Karpas-422 (cell line): ENCODE measurements at regions not wholly inside any gene's neighbourhood (a gene's known extent, or its start where the extent isn't known, plus 50 kb on each side); places are given as distances from the start of the nearest gene placed in this dataset.

Experiments used
- DNase-seq: peaks from one replicate; pipeline ENCODE4 v3.0.0-alpha.2; 2015
- H2AFZ ChIP-seq: fragments of 200-600 bp; sonication (generic); 2 replicates; pipeline ENCODE4 v1.6.1; 2014; ENCODE audit warnings: antibody characterized with exemption, low read length, mixed read lengths
- H3K27ac ChIP-seq: fragments of 200-600 bp; sonication (generic); 2 replicates; pipeline ENCODE4 v1.5.1; 2014; ENCODE audit warnings: mild to moderate bottlenecking, low read length, moderate library complexity
- H3K27me3 ChIP-seq: fragments of 200-600 bp; sonication (generic); 2 replicates; pipeline ENCODE4 v1.6.1; 2014; ENCODE audit warnings: low read length, mixed read lengths
- H3K36me3 ChIP-seq: fragments of 200-600 bp; sonication (generic); 2 replicates; pipeline ENCODE4 v1.6.1; 2014; ENCODE audit warnings: low read length, mixed read lengths; ENCODE audit not compliant: insufficient read depth
- H3K4me1 ChIP-seq: fragments of 200-600 bp; sonication (generic); 2 replicates; pipeline ENCODE4 v1.6.1; 2014; ENCODE audit warnings: mild to moderate bottlenecking, low read length, mixed read lengths
- H3K4me2 ChIP-seq: fragments of 200-600 bp; sonication (generic); 2 replicates; pipeline ENCODE4 v1.6.1; 2014; ENCODE audit warnings: low read length, low read depth, mild to moderate bottlenecking; ENCODE audit not compliant: poor library complexity, severe bottlenecking
- H3K4me3 ChIP-seq: fragments of 200-600 bp; sonication (generic); 2 replicates; pipeline ENCODE4 v1.5.1; 2014; ENCODE audit warnings: mild to moderate bottlenecking, antibody characterized with exemption, low read length, mixed read lengths
- H3K79me2 ChIP-seq: fragments of 200-600 bp; sonication (generic); 2 replicates; pipeline ENCODE4 v1.6.1; 2014; ENCODE audit warnings: mild to moderate bottlenecking, low read length, mixed read lengths
- H3K9ac ChIP-seq: fragments of 200-600 bp; sonication (generic); 2 replicates; pipeline ENCODE4 v1.6.0; 2014; ENCODE audit warnings: low read length
- H3K9me2 ChIP-seq: fragments of 200-600 bp; sonication (generic), shearing (Covaris generic); replicated peaks from 2 replicates; pipeline ENCODE4 v1.6.0; 2014; ENCODE audit warnings: mild to moderate bottlenecking, low read length, moderate library complexity; ENCODE audit not compliant: insufficient read depth
- H3K9me3 ChIP-seq: fragments of 300-700, 200-600 bp; sonication (generic); 2 replicates; pipeline ENCODE4 v1.6.1; 2014; ENCODE audit warnings: low read length, mixed read lengths
- H4K20me1 ChIP-seq: fragments of 200-600 bp; sonication (generic); 2 replicates; pipeline ENCODE4 v1.6.1; 2014; ENCODE audit warnings: mild to moderate bottlenecking, antibody characterized with exemption, low read length, low read depth; ENCODE audit not compliant: insufficient read depth

GRCh38 chr5:17379100-17379951 is 118.7 kb upstream of the TAF11L2 start:
- H3K4me2 ChIP-seq = no peak overlapping the region

GRCh38 chr5:17381932-17382331 is 116.1 kb upstream of the TAF11L2 start:
- no peaks in the 10 kb centered on the region for H3K79me2 ChIP-seq
- no peak overlapping the region for H3K4me2 ChIP-seq
- H3K4me1 ChIP-seq = peaks cover 2% of the 10 kb centered on the region; the same call in 1 of the 2 replicates
- H3K9ac ChIP-seq = no peak overlapping the region
- H3K36me3 ChIP-seq = no peaks in the 10 kb centered on the region
- H2AFZ ChIP-seq = no peak overlapping the region
- H3K9me2 ChIP-seq = no peaks in the 10 kb centered on the region
- no peak overlapping the region for H3K4me3 ChIP-seq
- no peak for DNase-seq
- H4K20me1 ChIP-seq = no peaks in the 10 kb centered on the region
- H3K27ac ChIP-seq = no peak overlapping the region
- no peaks in the 10 kb centered on the region for H3K27me3 ChIP-seq
- no peaks in the 10 kb centered on the region for H3K9me3 ChIP-seq

More at GRCh38 chr5:17379100-17379951, 118.7 kb upstream of the TAF11L2 start:
- Histone ChIP-seq H4K20me1 (no peaks in the 10 kb centered on the region), H3K9me3 (no peaks in the 10 kb centered on the region), H3K27me3 (no peaks in the 10 kb centered on the region), H3K9me2 (no peaks in the 10 kb centered on the region), H3K4me1 (peaks cover 10% of the 10 kb centered on the region), H3K79me2 (no peaks in the 10 kb centered on the region), H3K27ac (no peak overlapping the region), H2AFZ (no peak overlapping the region), H3K36me3 (no peaks in the 10 kb centered on the region), H3K4me3 (no peak overlapping the region), H3K9ac (no peak overlapping the region)
- no peak for DNase-seq

- H2AFZ ChIP-seq = no peak overlapping the region
- H3K27me3 ChIP-seq = no peaks in the 10 kb centered on the region
- no peak overlapping the region for H3K4me2 ChIP-seq
- no peaks in the 10 kb centered on the region for H3K36me3 ChIP-seq
- no peaks in the 10 kb centered on the region for H3K9me3 ChIP-seq
- no peaks in the 10 kb centered on the region for H4K20me1 ChIP-seq
- no peak for DNase-seq
- H3K79me2 ChIP-seq = no peaks in the 10 kb centered on the region
- peaks cover 2% of the 10 kb centered on the region; the same call in 1 of the 2 replicates for H3K4me1 ChIP-seq
- no peak overlapping the region for H3K27ac ChIP-seq
- no peak overlapping the region for H3K9ac ChIP-seq
- no peaks in the 10 kb centered on the region for H3K9me2 ChIP-seq
- no peak overlapping the region for H3K4me3 ChIP-seq
Observed at GRCh38 chr5:17383526-17383925, 114.5 kb upstream of the TAF11L2 start.

- Histone ChIP-seq H3K36me3 (no peaks in the 10 kb centered on the region), H3K27me3 (no peaks in the 10 kb centered on the region), H3K4me2 (no peak overlapping the region), H3K9me3 (no peaks in the 10 kb centered on the region), H3K79me2 (no peaks in the 10 kb centered on the region), H3K27ac (no peak overlapping the region), H2AFZ (no peak overlapping the region), H3K9ac (no peak overlapping the region), H3K9me2 (no peaks in the 10 kb centered on the region), H4K20me1 (no peaks in the 10 kb centered on the region), H3K4me3 (no peak overlapping the region), H3K4me1 (peaks cover 2% of the 10 kb centered on the region; the same call in 1 of the 2 replicates)
- no peak for DNase-seq
Observed at GRCh38 chr5:17384181-17384580, 113.8 kb upstream of the TAF11L2 start.

- H3K79me2 ChIP-seq = no peaks in the 10 kb centered on the region
- DNase-seq = no peak
- no peaks in the 10 kb centered on the region for H3K36me3 ChIP-seq
- no peaks in the 10 kb centered on the region for H3K4me1 ChIP-seq
- H3K27ac ChIP-seq = no peak overlapping the region
- no peaks in the 10 kb centered on the region for H3K9me3 ChIP-seq
- H3K4me3 ChIP-seq = no peak overlapping the region
- no peak overlapping the region for H3K9ac ChIP-seq
- no peaks in the 10 kb centered on the region for H3K9me2 ChIP-seq
- no peaks in the 10 kb centered on the region for H4K20me1 ChIP-seq
- no peak overlapping the region for H3K4me2 ChIP-seq
- no peaks in the 10 kb centered on the region for H3K27me3 ChIP-seq
- H2AFZ ChIP-seq = no peak overlapping the region
Observed at GRCh38 chr5:17388717-17389116, 109.3 kb upstream of the TAF11L2 start.

- H4K20me1 ChIP-seq = no peaks in the 10 kb centered on the region
- H2AFZ ChIP-seq = no peak overlapping the region
- DNase-seq = no peak
- no peak overlapping the region for H3K4me3 ChIP-seq
- no peaks in the 10 kb centered on the region for H3K79me2 ChIP-seq
- H3K9ac ChIP-seq = no peak overlapping the region
- no peaks in the 10 kb centered on the region for H3K9me3 ChIP-seq
- no peak overlapping the region for H3K27ac ChIP-seq
- H3K4me1 ChIP-seq = peaks cover 10% of the 10 kb centered on the region
- H3K4me2 ChIP-seq = no peak overlapping the region
- no peaks in the 10 kb centered on the region for H3K27me3 ChIP-seq
- no peaks in the 10 kb centered on the region for H3K9me2 ChIP-seq
- H3K36me3 ChIP-seq = no peaks in the 10 kb centered on the region
Observed at GRCh38 chr5:17394086-17394485, 103.9 kb upstream of the TAF11L2 start.

- H3K4me2 ChIP-seq = no peak overlapping the region
- no peak overlapping the region for H3K4me3 ChIP-seq
- H2AFZ ChIP-seq = no peak overlapping the region
- no peak for DNase-seq
- no peaks in the 10 kb centered on the region for H3K27me3 ChIP-seq
- H3K36me3 ChIP-seq = no peaks in the 10 kb centered on the region
- peaks cover 17% of the 10 kb centered on the region for H3K4me1 ChIP-seq
- no peak overlapping the region for H3K9ac ChIP-seq
- H3K9me2 ChIP-seq = no peaks in the 10 kb centered on the region
- no peaks in the 10 kb centered on the region for H3K79me2 ChIP-seq
- no peak overlapping the region for H3K27ac ChIP-seq
- no peaks in the 10 kb centered on the region for H3K9me3 ChIP-seq
- no peaks in the 10 kb centered on the region for H4K20me1 ChIP-seq
Observed at GRCh38 chr5:17395106-17395880, 102.7 kb upstream of the TAF11L2 start.

- Histone ChIP-seq H3K9me2 (no peaks in the 10 kb centered on the region), H3K27ac (no peak overlapping the region), H3K4me1 (peaks cover 17% of the 10 kb centered on the region), H3K27me3 (no peaks in the 10 kb centered on the region), H3K4me3 (no peak overlapping the region), H4K20me1 (no peaks in the 10 kb centered on the region), H3K79me2 (no peaks in the 10 kb centered on the region), H3K4me2 (no peak overlapping the region), H3K9me3 (no peaks in the 10 kb centered on the region), H3K36me3 (no peaks in the 10 kb centered on the region), H2AFZ (no peak overlapping the region), H3K9ac (no peak overlapping the region)
- DNase-seq = no peak
Observed at GRCh38 chr5:17396247-17396646, 101.8 kb upstream of the TAF11L2 start.
